Hematopoietic multipotent progenitor cell (in vitro differentiated cells): ENCODE measurements at regions not wholly inside any gene's neighbourhood (a gene's known extent, or its start where the extent isn't known, plus 50 kb on each side); places are given as distances from the start of the nearest gene placed in this dataset.

Source experiments
- DNase-seq, 3 donors: peaks; one replicate each; pipeline ENCODE4 v3.0.0-alpha.2; 2011 to 2015; ENCODE audit warnings: low read depth in 2 of 3, low spot score in 2 of 3

- DNase-seq, result no peak
These were observed 96.2 kb upstream of the INSIG1 start for GRCh38 chr7:155201325-155202087.

GRCh38 chr7:155202106-155202871 lies 95.4 kb upstream of the INSIG1 start:
- DNase-seq, result no peak

- no peak for DNase-seq
These were observed 94.4 kb upstream of the INSIG1 start for GRCh38 chr7:155203059-155203881.

- DNase-seq, result no peak
These were observed 93.6 kb upstream of the INSIG1 start for GRCh38 chr7:155203882-155204691.

- DNase-seq, result no peak
These were observed 92.8 kb upstream of the INSIG1 start for GRCh38 chr7:155204744-155205367.

GRCh38 chr7:155205368-155206317 lies 92.0 kb upstream of the INSIG1 start:
- peak; percentile 78 to 99 (median 97) for DNase-seq

- peak in 2 of 3 donors; percentile 95 to 98 for DNase-seq
These were observed 91.2 kb upstream of the INSIG1 start for GRCh38 chr7:155206318-155207020.

- DNase-seq, result no peak
These were observed 90.2 kb upstream of the INSIG1 start for GRCh38 chr7:155207326-155208002.

- no peak for DNase-seq
These were observed 88.8 kb upstream of the INSIG1 start for GRCh38 chr7:155208681-155209477.

GRCh38 chr7:155209478-155210319 lies 88.0 kb upstream of the INSIG1 start:
- peak in 2 of 3 donors; percentile 16 to 38 for DNase-seq

- no peak for DNase-seq
These were observed 87.3 kb upstream of the INSIG1 start for GRCh38 chr7:155210356-155210755.

GRCh38 chr7:155211173-155211572 lies 86.5 kb upstream of the INSIG1 start:
- DNase-seq, result no peak

- DNase-seq, result no peak
These were observed 85.9 kb upstream of the INSIG1 start for GRCh38 chr7:155211761-155212160.

- no peak for DNase-seq
These were observed 85.2 kb upstream of the INSIG1 start for GRCh38 chr7:155212301-155213015.

GRCh38 chr7:155213385-155213784 lies 84.3 kb upstream of the INSIG1 start:
- DNase-seq, result no peak
